NCI-H1048 (cell line): ENCODE measurements at regions not wholly inside any gene's neighbourhood (a gene's known extent, or its start where the extent isn't known, plus 50 kb on each side); places are given as distances from the start of the nearest gene placed in this dataset.

ENCODE experiments used
- DNase-seq: peaks from one replicate; lab custom pipeline; 2025; lab: John Stamatoyannopoulos, UW

DNA sequence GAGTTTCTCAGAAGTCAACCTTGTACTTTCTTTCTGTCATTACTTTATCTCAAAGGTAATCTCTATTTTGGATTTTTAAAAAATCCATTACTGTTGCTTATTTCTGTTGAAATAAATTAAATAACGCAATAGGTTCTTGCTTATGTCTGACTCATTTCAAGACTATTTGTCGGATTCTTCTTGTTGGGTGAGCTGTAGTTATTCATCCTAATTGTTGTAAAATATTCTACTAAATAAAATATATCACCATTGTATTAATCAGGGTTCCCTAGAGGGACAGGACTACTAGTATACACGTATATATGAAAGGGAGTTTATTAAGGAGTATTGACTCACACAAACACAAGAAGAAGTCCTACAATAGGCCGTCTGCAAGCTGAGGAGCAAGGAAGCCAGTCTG is 403.9 kb upstream of the CYRIA start:
- DNase-seq: no peak

DNA sequence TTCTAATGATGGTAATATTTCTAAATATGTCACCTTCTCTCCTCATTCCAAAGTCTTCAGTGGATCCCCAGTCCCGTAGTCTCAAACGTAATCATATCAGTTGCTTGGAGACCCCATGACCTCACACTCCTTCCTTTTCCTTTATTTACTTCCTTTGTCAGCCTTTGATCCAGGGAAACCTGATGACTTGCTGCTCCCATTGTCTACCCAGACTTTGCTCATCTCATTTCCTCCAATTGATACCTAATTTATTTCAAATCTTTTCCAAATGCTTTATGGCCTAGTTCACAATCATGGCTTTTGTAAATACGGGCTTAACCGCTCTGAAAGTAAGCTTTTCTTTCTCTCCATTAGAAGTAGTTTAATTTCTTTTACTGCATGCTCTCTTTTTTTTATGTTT is 402.4 kb upstream of the CYRIA start:
- DNase-seq: no peak

- no peak for DNase-seq
Measured at GRCh38 chr2:17065536-17065935, 399.9 kb upstream of the CYRIA start.

DNA sequence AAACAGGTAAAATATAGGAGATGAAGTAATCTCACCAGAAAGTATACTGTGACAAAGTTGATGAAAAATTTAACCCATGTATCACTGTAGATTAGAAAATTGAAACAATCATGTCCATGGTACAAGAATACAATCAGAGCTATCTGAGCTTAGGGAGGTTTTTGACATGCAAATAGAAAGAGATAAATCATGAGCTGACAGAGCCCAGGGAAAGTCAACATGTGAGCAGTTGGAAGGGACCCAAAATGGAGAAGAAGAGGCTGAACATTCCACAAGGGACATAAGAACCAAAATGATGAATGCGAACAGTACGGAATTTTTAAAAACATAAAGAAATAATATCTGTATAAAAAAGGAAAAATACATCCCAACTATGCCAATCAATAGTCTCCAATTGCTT is 395.4 kb upstream of the CYRIA start:
- no peak for DNase-seq

DNA sequence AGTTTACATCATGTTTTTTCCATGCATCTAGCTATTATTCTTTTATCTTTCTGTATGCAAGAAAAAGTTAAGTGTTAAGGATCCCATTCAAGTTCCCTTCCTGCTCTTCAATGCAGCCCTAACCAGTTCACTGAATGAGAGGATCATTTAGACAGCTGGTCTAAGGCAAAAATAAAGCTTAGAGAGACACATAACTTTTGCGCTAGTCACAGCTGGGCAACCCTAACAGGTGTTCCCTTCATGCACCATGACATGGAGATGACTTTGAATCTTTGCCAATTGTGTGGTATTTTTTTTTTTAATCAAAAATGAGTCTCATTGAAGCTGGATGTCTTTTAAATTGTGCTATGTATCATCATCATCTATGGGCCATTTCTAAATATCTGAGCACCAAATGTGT is 393.8 kb upstream of the CYRIA start:
- DNase-seq: no peak

GRCh38 chr2:17058772-17059402 is 393.3 kb upstream of the CYRIA start:
- no peak for DNase-seq

- DNase-seq: no peak
Measured at GRCh38 chr2:17057109-17058017, 391.7 kb upstream of the CYRIA start.

DNA sequence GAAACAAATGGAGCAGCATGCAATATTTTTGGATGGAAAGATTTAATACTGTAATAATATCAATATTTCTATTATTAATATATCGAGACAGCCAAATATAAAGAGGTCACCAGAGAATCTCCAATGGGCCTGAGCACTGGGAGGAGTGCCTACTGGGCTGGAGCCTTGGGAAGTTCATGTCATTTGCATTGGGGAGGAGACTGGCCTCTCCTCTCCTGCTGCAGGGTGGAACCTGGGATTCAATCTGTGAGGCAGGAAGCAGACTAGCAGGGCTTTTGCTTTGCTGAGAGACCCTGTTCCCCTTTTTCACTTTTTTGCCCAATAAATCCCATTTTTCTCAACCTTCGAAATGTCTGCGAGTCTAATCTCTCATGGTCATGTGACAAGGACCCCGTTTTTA is 390.6 kb upstream of the CYRIA start:
- no peak for DNase-seq

GRCh38 chr2:17052001-17052400 is 386.4 kb upstream of the CYRIA start:
- DNase-seq: no peak

- DNase-seq: no peak
Measured at GRCh38 chr2:17051538-17051937, 385.9 kb upstream of the CYRIA start.

- DNase-seq: no peak
Measured at GRCh38 chr2:17043173-17043572, 377.5 kb upstream of the CYRIA start.

DNA sequence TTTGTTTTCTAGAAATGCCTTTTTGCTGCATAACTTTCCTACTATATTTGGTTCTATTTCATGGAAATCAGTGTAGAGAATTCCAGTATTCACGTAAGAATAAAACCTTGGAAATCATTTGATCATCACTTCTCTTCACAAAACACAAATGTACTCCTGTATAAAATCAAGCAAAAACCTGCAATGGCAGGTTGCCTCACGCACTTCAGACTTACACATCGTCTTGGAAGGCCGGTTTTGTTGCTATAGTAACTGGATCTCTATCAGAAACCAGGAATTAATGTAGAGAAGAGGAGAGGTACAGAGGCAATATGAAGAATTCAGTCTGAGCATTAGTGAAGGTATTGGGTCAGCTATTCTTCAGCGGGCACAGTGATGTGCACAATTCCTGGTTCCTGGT is 370.7 kb upstream of the CYRIA start:
- DNase-seq: no peak

- DNase-seq: no peak
Measured at GRCh38 chr2:17035010-17035409, 369.4 kb upstream of the CYRIA start.

GRCh38 chr2:17030047-17030446 is 364.4 kb upstream of the CYRIA start:
- DNase-seq: no peak

DNA sequence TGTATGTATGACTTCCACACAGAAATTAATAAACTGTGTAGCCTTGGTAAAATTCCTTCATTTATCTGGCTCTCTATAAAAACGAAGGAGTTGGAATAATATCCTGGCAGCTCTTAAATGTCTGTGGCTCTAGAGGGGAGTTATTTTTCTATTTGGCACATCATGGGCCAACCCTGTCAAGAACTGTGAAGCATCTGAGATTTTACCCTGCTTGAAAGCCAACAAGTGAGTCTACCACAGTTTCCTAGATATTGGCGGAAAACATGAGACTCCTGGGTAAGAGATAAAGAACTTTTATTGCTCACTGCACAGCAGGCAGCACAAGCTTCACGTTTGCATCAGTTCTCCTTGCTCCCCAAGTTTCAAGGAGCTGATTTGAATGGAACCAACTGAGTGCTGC is 346.7 kb upstream of the CYRIA start:
- DNase-seq: no peak

DNA sequence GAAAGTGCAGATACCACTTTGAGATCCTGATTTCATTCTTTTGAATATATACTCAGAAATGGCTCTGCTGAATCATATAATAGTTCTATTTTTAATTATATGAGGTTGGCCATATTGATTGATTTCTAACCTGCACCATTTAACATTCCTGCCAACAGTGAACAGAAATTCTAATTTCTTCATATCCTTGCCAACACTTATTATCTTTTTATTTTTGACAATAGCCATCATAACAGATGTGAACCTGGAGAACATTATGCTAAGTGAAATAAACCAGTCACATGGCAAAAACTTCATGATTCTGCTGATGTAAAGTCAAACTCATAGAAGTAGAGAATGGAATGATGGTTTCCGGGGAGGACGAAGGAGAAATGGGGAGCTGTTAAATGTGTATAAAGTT is 344.5 kb upstream of the CYRIA start:
- DNase-seq: no peak

GRCh38 chr2:17000184-17000482 is 334.5 kb upstream of the CYRIA start:
- DNase-seq: no peak

DNA sequence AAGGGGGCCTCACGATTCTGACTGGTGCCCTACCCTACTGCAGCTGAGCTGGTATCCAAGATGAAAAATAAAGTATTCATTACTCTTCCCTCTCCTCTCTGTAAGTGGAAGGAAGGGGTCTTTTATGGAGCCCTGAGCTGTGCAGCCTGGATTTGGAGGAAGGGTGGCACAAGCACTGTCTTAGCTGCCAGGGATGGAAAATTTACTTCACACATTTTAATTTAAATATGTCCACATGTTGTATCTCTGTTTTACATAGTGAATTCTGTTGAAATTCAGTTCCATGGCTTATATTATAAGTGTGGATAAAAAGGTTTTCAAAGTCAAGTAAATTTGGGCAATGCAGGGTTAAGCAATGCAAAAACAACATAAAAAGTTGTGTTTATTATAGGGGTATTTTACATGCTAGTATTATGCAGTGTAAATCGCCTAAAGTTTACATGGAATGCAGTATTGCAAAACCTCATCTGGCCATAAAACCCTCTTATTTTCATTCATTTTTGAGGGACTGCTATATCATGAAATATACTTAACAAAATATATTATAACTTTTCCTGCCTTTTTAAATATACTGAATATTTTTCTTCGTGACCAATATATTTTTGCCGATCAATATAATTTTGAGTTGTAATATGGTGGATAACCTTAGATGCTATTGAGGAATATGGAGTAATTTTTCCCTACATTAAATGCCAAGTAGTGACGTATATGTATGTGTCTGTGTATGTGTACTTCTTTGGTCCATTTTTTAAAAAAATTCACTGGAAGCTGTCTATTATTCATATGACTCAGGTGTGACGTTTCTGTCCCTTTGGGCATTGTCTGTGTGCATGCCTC is 333.9 kb upstream of the CYRIA start:
- no peak for DNase-seq

DNA sequence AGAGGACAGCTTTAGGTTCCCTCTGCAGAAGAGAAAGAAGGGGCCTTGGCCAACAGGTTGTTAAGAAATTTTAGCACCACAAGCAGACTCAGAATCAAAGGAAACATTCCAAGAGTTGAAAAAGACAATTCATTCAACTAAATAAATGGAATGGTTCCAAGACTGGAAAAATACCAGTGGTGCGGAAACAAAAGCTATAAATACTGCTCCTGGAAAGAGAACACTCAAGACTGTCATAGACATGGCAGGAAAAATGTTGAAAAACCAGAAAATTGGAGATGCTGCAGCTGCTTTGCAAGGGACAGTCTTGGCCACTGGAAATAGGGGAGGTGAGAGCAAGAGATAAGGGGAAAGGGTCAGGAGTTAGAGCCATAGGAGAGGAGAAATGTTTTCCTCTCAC is 312.7 kb upstream of the CYRIA start:
- no peak for DNase-seq

- no peak for DNase-seq
Measured at GRCh38 chr2:16974688-16975087, 309.1 kb upstream of the CYRIA start.

DNA sequence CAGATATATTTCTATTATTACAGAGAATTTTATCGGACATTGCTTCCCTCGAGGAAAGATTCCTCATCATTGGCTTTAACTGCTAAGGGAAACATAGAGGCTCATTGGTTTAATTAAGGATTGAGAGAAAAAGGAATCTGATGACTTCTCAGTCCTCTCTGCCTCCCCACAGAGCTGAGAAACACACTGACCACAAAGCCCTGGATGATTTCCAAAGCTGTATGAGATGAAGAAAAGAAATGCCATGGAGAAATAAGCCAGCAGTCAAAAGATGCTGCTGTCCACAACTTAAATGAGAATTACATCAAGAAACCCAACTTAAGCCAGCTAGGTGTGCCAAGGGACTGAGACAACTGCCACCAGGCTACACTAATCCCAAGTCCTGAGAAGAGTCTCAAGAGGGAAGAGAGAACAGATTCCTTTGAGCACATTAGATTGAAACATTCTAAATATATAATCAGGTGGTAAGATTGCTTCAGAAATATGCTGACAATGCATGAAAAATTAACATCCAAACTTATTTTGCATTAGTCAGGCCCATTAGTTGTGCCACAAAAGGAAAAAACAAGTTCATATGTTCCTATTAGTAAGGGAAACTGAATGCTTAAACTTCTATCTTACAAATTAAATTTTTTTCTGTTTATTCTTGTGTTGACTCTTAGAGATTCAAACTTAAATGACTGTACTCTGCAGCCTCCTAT is 308.1 kb upstream of the CYRIA start:
- no peak for DNase-seq

- no peak for DNase-seq
Measured at GRCh38 chr2:16972276-16972675, 306.6 kb upstream of the CYRIA start.
